Cardiac fibroblast (primary cell): ENCODE measurements at regions not wholly inside any gene's neighbourhood (a gene's known extent, or its start where the extent isn't known, plus 50 kb on each side); places are given as distances from the start of the nearest gene placed in this dataset.
"Not testable (repeated sequence)": the region's sequence is repeated elsewhere in the genome, so short reads cannot be mapped to it uniquely, and the experiment has no call there.

Source experiments
- DNase-seq, 2 donors: peaks; one replicate each; pipeline versions ENCODE4 v3.0.0 to v3.0.0-alpha.2; 2010; ENCODE audit warnings: low read depth in 2 of 2
- H3K4me3 ChIP-seq, 2 donors: replicated peaks in 1 of 2; 1 replicate in 1 of 2; 2 replicates in 1 of 2; pipeline ENCODE4 v1.5.1; 2011; ENCODE audit warnings: low read depth in 2 of 2, low read length in 2 of 2, mild to moderate bottlenecking in 2 of 2, moderate library complexity in 1 of 2

GRCh38 chr1:143850637-143851036 lies 121.1 kb downstream of the FAM72C start:
- not testable (repeated sequence) for DNase-seq, H3K4me3 ChIP-seq

GRCh38 chr1:143848859-143849258 lies 122.9 kb downstream of the FAM72C start:
- not testable (repeated sequence) for DNase-seq, H3K4me3 ChIP-seq

GRCh38 chr1:143845193-143845592 lies 126.6 kb downstream of the FAM72C start:
- not testable (repeated sequence) for H3K4me3 ChIP-seq, DNase-seq

GRCh38 chr1:143842058-143842457 lies 129.7 kb downstream of the FAM72C start:
- H3K4me3 ChIP-seq, DNase-seq: not testable (repeated sequence)

- H3K4me3 ChIP-seq, DNase-seq: not testable (repeated sequence)
Observed at GRCh38 chr1:143839182-143839581, 132.6 kb downstream of the FAM72C start.

- H3K4me3 ChIP-seq = not testable (repeated sequence)
Observed at GRCh38 chr1:143838598-143838929, 133.2 kb downstream of the FAM72C start.

DNA sequence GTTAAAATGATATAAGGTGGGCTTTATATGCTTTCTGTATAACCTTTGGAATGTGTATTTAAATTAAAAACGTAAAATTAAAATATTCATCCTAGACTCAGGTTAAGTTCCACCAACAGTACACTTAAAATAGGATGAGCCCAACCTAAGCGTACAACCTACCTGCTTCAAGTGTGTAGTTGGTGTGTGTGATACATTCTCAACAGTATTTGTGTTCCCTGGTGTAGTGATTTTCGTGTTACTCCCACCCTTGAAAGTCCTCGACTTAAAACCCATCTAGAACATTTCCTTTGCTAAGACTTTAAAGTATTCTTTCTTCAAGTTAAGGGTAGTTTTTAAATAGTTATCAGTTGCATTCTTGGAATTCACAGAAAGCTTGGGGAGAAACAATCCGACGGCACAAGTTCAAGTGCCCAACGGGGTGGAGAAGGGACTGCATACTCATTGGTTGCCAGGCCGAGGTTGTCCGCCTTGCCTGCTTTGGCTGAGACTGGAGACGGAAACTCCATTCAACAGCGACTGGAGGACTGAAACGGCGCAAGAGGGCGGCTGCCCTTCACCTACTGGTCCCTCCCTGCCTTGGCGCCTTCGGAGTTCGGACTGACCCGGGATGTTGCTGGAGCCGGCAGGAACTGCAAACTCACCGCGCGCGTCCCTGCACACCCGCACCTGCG lies 133.7 kb downstream of the FAM72C start:
- H3K4me3 ChIP-seq, DNase-seq: not testable (repeated sequence)

More at GRCh38 chr1:143838598-143838929, 133.2 kb downstream of the FAM72C start:
- not testable (repeated sequence) for DNase-seq

DNA sequence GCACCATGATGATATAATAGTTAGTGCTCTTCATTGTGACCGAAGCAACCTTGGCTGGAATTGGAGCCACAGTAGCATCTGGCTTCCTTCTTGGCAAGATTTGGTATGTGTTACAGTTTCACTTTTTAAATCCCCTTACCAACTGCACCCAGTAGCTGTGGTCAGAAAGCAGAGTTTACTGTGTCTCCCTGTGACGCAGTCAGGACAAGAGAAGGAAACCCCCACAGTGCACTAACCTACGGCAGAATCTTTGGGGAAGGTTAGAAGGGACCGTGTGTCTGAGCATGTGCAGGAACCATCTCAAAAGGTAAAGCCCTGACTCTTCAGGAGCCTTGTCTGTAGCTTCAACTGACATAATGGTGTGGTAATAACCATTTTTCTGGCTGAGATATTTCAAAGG lies 138.4 kb downstream of the FAM72C start:
- not testable (repeated sequence) for DNase-seq, H3K4me3 ChIP-seq

GRCh38 chr1:143832379-143832716 lies 139.4 kb downstream of the FAM72C start:
- not testable (repeated sequence) for H3K4me3 ChIP-seq, DNase-seq

GRCh38 chr1:143831479-143832378 lies 140.1 kb downstream of the FAM72C start:
- not testable (repeated sequence) for DNase-seq, H3K4me3 ChIP-seq

GRCh38 chr1:143826162-143826561 lies 145.6 kb downstream of the FAM72C start:
- not testable (repeated sequence) for DNase-seq, H3K4me3 ChIP-seq

DNA sequence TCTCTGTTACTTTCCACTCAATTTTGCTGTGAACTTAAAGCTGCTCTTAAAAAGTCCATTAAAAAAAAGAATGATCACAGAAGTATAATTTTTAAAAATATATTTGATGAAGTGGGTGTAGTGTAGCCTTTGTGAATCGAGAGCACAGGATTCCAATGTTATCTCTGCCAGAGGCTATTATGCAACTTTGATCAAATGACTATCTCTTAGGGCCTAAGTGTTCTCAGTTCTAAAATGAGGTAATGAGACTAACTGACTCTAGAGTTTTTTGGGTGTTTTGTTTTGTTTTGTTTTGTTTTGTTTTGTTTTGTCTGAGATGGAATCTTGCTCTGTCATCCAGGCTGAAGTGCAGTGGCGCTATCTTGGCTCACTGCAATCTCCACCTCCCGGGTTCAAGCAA lies 147.5 kb downstream of the FAM72C start:
- not testable (repeated sequence) for H3K4me3 ChIP-seq, DNase-seq

DNA sequence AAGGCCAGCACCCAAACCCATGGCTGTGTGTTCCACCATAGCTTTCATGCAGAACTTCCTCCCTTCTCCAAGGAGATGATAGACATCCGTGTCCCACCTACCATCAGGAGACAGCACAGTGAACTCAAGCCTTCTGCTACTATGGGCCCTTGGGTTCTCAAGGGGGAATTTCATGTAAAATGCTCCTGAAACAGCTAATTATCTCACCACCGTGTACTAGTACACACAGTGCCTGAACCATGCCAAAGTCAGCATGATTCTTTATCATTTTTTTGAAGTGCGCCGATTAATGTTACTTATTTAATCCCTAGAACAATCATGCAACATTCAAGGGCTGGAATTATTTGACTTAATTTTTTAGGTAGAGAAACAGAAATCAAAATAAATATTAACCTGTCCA lies 151.7 kb downstream of the FAM72C start:
- not testable (repeated sequence) for DNase-seq, H3K4me3 ChIP-seq

DNA sequence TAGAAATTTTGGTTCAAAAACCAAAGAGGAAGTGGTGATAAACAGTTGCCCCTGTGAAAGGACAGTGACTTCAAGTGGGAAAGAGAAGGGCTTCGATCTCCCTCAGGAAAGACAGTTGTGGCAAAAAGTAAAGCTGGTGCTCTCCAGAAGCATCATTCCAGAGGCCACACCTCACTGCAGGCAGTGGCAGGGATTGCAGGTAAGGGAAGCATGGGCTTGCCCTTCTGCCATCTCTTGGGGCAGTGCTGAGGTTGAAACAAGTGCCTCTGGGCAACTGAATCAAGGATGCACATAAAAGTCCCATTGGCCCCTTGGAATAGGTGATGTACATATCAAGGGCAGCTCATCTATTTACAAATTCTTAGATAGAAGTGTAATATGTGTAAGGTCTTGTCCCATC lies 155.4 kb downstream of the FAM72C start:
- not testable (repeated sequence) for H3K4me3 ChIP-seq, DNase-seq

- not testable (repeated sequence) for H3K4me3 ChIP-seq, DNase-seq
Observed at GRCh38 chr1:143805374-143805773, 166.4 kb downstream of the FAM72C start.

- DNase-seq, H3K4me3 ChIP-seq: not testable (repeated sequence)
Observed at GRCh38 chr1:143804707-143805356, 167.0 kb downstream of the FAM72C start.

DNA sequence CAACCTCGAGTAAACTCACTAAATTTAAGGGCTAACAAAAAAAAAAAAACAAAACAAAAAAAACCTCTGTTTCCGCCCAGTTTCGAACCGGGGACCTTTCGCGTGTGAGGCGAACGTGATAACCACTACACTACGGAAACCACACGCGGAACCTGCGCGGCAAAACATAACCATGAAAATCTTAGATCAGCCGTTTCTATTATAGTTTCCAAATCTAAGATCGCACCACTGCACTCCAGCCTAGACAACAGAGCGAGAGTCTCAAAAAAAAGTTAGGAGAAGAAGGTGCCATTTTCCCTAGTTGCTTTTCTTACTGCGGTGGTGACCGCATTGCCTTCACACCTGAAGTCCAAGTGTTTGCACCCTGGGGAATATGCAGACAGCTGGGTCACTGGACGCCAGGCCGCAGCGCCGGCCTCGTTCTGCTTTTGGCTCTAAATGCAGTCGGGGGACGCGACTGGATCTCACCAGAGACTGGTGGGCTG lies 167.8 kb downstream of the FAM72C start:
- H3K4me3 ChIP-seq = peak overlapping the region in 1 of 2 donors; percentile 50
- peak; percentile 35 to 43 for DNase-seq

DNA sequence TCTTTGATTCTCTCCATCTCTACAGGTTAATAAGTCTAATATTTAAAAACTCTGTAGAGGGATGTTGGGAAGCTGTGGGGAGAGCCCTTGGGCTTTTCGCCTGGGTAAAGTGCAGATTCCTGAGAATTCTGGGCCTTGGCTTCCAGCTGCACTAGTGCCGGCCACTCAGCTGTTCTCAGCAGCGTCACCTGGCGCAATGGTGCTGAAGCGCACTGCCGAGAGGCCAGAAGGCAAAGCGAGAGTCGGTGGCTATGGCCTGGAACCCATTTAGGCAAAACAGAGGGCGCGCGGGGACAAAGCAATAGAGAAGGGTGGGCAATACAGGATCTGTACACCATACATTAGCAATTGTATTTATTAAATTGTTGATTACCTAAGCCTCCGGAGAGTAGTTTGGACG lies 168.7 kb downstream of the FAM72C start:
- not testable (repeated sequence) for H3K4me3 ChIP-seq, DNase-seq
